ENCODE measurements at regions not wholly inside any gene's neighbourhood (a gene's known extent, or its start where the extent isn't known, plus 50 kb on each side); places are given as distances from the start of the nearest gene placed in this dataset.

DNA sequence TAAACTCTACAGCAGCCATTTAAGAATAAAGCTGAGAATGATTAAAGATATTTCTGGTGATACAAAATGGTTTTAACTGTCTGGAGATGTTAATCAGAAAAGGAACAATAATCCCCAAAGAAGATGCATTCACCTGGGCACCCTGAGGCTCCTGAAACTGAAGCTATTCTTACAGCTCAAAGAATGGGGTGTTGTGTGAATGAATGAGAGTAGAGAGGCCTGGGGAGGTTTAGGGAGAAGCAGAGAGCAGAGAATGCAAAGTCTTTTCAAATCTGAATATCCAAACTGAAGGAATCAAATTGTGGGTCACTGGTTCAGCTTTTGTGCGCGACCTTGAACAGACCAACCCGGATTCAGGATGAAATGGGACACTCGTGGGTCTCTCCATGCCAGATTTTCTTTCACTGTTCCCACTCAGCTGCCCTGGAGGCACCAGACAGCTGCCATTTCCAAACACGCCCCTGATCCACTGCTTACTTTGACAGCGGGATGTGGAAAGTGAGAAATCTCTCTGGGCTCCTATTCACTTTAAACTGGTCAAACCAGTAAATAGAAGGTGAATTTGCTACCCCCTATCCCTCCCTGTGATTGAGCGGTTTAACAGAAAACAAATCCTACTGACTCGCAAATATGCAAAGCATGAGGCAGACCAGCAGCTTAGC lies 485.5 kb upstream of the THBS1 start:
- FAIRE-seq = no peak

DNA sequence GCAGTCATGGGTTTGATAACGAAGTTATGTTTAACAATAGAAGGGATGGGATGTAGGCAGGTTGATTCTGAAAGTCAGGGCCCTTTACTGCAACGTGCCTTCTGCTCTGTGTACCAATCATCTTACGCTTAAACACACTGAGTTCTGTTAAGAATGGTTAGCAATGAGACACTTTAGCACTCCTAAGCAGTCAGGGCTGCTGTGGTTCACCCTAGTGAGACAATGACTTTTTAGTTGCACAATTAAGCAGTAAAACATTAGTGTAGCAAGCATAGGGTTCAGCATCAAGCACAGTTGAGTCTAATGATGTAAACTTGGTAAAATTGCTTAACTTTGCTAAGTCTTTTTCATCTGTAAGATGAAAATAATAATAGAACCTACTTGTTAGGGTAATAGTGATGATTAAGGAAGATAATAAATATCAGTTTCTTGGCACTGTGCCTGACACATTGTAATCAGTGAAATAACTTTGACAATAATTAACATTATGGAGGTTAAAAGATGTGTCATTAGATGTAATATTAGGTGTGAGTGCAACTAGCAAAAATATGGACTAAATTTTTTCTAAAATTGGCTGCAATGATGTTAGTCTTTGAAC lies 484.2 kb upstream of the THBS1 start:
- no peak for FAIRE-seq

DNA sequence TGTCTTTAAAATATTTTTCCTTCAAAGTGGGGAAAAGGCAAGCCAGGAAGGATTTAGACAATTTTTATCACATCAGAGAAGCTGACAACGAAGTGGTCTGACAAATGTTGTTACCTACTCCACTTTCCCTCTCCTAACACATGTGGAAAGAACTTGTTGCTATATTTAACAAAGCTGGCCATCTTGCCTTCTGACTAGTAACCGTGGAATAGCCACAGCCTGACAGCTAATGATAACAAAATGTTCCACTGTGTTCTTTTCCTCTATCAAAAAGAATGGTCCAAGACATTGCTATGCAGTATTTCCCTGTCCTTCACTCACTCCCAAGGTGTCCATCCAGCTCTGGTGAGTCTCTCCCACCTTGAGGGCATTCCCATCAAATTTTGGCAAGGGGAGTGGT lies 481.4 kb upstream of the THBS1 start:
- FAIRE-seq = no peak

DNA sequence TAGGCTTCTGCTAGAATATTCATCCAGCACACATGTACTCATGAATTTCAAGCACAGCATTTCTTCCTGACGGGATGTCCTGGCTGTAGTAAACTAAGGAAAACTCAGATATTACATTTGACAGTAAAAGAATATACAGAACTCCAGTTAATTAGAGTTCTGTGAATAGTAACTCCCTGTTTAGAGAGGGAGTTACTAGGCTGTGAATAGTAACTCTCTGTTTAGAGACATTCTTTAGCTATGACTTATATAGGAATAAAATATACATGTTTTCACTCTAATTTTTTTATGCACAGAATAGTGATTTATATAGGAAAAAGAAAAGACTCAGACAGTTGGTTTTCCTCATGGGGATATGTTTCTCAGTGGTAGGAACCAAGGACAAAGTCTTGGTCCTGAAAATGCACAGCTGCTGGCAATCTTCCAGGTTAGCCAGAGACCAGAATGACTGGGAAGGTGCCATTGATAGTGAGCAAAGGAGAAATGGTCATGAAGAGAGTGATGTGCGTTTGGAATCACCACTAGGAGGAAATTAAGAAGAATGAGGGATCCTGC lies 480.7 kb upstream of the THBS1 start:
- FAIRE-seq = no peak

DNA sequence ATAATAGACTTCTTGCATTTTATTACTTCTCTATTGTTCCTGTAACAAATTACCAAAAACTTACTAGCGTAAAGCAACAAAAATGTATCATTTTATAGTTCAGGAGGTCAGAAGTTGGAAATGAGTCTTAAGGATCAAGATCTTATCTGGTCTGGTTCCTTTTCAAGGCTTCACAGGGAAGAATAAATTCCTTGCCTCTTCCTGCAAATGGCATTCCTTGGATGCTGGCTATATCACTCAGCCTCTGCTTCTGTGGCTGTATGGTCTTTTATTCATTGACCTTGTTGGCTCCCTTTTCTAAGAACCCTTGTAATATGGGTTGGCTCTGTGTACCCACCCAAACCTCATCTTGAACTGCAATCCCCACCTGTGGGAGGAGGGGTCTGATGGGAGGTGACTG lies 478.4 kb upstream of the THBS1 start:
- no peak for FAIRE-seq

DNA sequence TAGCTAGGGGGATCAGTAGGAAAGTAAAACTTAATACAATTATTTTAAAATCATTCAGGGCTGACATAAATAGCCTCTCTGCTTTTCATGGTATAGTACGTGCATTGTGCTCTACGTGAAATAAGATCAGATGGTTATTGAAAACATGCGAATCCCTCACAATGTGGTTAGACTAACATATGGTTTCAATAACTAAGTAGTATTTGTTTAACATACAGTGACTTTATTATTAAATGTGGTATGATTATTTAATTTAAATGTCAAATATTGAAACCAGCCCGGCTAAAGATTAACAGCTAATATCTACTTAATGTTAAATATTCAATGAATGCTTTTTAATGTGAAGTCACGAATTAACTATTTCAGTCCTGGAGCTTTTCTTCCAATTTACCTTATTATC lies 473.9 kb upstream of the THBS1 start:
- no peak for FAIRE-seq

DNA sequence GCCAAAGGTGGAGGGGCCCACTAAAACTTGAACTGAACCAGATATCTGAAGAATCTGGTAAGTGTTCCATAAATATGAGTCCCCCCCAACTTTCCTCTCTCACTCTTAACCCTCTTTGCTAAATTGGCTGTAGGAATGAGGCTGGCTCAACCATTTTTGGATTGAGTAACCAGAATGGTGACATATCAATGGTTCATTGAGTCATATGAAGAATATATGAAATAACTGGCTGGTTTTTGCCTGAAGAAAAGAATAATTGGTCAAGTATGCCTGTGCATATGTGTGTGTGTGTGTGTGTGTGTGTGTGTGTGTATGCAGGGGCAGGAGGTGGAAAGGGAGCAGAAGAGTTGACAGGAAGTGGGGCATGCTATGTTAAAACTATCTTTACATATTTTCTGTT lies 472.9 kb upstream of the THBS1 start:
- no peak for FAIRE-seq

DNA sequence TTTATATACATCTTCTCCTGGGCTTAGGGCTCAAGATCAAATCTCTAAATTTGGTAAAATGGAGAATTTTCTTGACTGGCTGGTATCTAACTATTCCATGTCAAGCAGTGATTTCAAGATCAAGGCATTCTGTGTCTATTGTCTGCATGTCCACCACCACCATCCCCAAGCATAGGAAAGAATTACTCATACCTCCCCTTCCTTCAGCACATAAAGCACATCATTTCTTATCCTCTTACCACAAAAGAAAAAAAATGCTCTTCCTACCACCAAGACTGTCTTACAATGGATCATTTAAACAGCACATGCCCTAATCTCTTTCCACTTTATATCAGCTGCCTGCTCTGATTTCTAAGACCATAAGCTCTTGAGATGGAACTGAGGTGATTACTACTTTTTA lies 470.5 kb upstream of the THBS1 start:
- no peak for FAIRE-seq

DNA sequence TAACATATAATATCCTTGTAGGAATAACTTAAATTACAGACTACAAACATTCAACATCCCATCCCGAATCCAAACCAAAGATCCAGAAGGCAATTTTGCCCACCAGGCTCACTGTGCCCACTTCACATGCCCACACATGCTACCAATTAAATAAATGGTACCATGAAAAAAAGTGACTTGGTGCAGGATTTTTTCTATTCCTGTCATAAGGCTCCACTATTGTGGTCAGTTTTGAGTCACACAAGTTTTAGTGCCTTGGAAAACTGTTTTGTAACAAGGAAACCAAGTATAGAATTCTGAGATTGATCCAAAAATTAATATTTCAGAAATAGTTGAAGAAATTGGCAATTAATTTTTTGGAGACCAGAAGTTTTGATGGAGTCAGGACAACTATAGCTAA lies 470.1 kb upstream of the THBS1 start:
- no peak for FAIRE-seq

DNA sequence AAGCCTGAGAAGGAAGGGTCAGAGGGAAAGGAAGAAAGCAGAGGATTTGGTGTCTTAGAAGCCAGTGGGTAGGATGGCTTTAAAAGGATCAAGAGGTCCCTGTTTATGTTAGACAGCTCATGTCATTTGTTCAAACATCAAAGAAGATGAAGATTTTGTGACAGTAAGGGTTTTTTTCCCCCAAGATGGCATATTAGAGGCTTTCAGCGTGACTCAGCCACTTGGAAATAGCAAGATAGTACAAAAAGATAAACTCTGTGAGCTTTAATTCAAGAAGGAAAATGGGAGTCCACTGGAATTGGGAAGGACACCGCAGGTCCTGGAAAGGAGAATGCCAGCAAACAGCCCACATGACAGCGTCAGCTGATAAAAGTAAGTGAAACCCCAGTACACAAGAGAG lies 467.1 kb upstream of the THBS1 start:
- no peak for FAIRE-seq

DNA sequence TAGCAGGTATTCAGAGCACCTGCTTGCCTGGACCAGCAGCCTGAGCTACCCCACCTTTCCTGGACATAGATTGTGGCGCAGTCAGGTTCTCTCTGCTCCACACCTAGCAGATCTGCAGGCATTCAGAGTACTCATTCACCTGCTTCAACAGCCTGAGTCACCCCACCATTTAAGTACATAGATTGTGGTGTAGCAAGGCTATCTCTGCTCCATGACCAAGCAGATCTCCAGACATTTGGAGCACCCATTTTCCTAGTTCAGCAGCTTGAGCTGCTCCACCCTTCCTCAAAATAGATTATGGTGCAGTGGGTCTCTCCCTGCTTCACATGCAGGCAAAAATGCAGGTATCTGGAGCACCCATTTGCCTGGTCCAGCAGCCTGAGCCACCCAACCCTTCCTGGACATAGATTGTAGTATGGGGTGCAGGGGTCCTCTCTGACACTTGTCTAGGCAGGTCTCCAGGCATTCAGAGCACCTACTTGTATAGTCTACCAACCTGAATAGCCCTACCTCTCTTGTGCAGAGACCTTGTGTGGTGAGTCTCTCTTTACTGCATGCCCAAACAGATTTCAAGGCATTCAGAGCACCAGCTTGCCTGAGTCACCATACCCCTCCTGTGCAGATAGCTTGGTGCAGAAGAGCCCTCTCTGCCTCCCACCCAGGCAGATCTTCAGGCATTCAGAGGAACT lies 466.0 kb upstream of the THBS1 start:
- FAIRE-seq = no peak

DNA sequence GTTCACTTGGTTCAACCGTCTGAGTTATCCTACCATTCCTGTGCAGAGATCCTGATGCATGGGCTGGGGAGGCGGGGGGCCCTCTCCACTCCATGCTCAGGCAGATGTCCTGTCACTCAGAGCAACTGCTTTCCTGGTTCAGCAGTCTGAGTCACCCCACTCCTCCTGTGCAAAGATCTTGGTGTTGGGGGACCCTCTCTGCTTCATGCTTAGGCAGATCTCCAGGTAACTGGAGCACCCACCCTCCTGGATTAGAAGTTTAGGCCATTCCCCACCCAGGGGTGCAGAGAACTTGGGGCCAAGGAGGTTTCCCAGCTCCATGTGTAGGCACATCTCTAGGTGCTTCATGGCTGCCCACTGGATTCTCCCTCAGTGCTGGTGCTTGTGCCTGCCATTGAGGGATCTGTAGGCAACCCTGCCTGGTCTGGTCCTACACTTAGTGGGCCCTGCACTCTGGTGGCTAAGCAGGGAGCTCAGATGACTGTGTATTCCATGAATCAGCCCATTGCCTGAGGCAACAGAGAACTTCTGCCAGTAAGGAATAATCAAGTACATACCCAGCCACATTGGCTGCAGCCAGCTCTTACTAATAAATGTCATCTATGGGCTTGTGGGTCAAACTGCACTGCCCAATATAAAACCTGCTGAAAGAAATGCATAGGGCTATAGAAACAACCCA lies 465.4 kb upstream of the THBS1 start:
- FAIRE-seq = no peak

DNA sequence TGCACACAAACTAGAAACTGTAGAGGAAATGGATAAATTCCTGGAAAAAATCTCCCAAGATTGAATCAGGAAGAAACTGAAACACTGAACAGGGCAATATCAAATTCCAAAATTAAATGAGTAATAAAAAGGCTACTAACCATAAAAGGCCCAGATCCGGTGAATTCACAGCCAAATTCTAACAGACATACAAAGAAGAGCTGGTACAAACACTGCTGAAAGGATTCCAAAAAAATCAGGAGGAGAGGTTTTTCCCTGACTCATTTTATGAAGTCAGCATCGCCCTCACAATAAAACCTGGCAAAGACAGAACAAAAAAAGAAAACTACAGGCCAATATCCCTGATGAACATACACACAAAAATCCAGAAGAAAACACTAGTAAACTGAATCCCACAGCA lies 462.4 kb upstream of the THBS1 start:
- no peak for FAIRE-seq

DNA sequence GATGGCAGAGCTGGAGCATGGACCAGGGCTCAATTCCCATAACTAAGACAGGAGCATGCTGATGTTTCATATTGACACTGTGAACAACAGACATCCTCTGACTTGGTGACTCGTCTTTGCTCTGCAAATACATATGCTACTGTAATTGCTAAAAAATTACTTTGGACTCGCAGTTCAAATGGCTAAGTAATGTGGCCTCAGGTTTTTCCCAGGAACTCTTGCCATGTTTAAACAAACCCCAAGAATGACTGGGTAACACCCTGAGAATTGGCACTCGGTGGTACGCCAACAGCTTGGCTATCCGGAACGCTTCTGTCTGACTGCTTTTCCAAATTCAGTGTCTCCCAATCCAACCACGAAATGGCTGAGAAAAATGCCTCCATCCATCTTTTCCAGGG lies 456.7 kb upstream of the THBS1 start:
- FAIRE-seq = no peak

DNA sequence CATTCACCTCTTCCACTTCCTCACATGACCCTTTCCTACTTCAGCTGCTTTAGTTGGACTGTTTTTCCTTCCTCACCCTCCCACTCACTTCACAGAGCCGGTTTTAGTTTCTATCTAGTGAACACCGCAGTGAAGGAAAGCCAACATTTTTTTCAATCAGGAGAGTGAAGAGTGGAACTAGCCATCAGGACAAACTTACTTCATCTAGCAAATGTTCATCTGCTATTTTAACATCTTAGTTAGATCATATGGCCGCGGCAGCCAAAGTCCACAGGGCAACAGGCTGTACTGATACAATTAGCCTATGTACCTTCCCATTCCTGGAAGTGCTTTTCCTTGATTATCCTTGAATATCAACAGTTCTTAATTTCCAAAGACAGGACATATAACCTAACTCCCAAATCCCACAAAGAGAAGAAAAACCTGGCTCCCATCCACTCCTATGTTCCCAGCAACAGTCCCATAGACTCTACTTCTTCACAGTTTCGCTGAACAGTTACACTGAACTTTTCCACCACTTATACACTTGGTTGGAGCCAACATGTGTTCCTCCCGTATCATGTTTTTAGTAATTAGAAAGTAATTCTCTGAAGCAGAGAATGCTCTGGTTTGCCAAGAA lies 456.2 kb upstream of the THBS1 start:
- FAIRE-seq = no peak

DNA sequence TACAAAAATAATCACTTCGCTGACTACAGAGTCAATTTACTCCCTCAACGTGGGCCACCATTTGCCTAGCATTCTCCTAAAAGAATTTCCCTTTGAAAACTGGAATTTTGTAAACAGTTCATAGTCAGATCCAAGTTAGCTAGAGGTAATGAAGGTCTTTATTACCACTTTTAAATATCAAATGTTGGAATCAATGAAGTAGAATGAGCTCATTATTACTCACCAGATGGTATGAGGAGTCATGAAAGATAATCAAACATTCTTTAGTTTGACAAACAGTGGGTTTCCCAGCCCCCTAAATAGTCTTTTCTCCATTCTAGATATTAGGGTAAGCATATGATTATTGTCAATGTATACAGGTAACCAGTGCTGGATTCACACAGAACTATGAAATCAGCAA lies 455.7 kb upstream of the THBS1 start:
- no peak for FAIRE-seq

DNA sequence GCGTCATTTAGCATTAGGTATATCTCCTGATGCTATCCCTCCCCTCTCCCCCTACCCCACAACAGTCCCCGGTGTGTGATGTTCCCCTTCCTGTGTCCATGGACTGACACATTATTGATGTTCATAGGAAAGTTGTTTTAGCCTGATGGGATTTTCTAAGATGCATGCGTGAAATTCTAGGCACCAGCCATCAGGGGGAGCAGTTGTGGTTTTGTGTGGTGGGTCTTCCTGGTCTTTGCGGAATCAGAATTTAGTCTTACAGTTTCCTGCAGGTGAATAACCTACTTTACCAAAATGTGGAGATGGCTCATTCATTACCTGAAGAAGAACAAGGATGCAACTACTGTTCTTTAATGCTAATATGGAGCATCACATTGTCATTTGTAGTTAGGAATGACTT lies 455.0 kb upstream of the THBS1 start:
- FAIRE-seq = no peak

DNA sequence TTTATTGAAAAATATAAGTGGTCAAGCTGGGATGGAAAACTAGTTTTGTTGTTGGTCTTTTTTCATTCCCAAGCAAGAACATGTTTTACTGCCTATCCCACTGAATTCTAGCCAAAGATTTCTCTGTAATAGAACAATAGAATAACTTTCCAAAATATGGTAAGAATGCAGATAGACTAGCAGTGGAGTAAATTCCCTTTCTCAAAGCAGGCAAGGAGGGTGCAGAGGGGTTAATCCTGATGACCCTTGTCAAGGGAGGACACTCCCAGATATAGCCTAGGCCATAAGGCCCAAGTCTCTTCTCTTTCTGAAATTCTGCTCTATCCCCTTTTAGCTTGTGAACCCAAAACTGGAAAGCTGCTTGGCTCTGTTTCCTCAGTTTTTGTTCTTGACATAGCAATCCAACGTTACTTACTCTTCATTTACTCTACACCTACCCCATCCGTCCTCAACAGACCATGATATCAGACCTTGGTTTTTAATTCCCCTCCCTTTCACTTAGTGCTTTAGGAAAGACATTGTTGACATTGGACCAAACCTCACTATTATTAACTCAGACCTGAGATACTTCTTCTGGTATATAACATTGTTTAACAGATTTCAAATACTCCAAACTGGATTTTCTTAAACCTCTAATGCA lies 453.6 kb upstream of the THBS1 start:
- FAIRE-seq = no peak

DNA sequence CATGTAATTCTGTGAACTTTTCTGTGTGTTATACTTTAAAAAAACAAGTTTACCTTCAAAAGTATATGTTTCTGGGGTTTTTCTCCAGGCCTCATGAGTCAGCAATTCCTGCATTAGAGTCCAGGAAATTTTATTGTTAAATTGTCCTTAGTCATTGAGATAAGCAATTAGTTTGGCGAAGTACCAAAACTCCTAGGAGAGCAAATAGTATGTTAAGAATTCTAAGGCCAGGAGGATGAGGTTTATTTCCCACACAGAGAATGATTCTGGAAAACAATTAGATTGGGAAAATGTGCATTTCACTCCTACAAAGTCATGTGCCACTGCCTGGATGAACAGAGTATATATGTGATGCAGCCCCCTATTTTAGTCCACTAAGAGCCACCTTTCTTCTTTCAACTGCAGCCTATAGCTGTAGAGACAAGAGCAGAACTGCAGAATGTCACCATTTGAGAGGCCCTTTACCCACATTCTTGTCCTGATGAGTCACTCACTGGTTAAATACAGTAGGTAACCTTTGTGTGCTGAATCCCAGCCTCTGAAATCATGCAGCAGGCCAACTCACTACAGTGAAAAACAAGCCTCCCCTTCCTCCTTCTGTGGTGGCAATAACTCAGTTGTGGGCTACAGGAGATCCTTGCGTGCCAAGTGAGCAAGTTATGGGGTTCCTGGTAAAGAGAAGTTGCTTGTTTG lies 452.8 kb upstream of the THBS1 start:
- no peak for FAIRE-seq

DNA sequence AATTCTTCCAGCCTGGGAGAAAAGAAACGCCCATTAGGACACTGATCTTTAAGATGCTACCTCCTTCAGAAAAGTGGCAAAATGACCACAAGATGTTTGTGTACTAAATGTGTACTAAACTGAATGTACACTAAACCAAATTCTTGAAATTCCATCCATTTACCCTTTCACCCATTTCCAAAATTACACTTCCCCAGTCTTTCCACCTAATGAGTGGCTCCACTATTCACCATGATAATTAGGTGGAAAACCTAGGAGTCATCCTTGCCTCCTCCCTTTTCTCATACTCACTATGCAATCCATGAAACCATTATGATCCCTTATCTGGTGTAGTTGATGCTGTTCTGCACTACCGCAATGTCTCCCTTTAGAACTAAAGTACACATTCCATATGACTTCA lies 452.1 kb upstream of the THBS1 start:
- no peak for FAIRE-seq

DNA sequence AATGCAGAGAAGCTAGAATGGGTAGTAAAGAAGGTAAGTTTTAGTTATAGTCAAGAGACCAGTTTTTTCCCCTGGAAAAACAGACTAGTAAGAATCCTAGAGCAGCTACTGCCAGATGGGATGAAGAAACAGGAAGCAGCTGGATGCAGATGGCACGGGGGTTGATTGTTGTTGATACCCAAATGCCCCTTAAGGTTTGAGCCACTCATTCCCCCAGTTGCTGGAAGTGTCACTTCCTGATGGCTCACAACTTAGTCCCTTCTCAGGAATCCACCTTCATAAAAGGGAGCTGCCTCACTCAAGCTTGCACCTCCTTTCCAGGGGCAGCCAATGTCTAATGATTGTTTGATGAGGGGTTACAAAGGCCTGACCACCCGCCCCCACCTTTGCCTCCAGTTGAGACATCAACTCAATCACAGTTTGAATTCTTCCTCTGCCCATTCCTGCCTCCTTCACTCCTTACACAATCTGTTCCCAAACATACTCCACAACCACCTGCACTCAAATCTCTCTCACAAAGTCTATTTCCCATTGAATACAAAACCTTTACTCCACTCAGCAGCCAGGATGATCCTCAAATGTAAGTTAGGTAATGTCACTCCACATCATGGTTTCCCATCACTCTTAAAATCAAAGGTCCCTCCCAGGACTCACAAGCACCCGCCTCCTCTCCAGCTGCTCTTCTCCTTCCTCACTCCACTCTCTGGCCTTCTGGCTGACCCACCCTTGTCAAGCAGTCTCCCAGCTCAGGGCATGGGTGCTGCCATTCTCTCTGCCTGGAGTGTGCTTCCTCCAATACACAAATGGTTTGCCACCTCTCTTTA lies 450.1 kb upstream of the THBS1 start:
- no peak for FAIRE-seq
